ENCODE measurements at regions not wholly inside any gene's neighbourhood (a gene's known extent, or its start where the extent isn't known, plus 50 kb on each side); places are given as distances from the start of the nearest gene placed in this dataset.
"Not testable (repeated sequence)": the region's sequence is repeated elsewhere in the genome, so short reads cannot be mapped to it uniquely, and the experiment has no call there.

- no peak for DNase-seq
Observed at GRCh38 chr10:3942937-3943489, 158.0 kb upstream of the KLF6 start.

GRCh38 chr10:3941676-3942075, 156.7 kb upstream of the KLF6 start:
- no peak for DNase-seq

- no peak for DNase-seq
Observed at GRCh38 chr10:3936422-3937040, 151.5 kb upstream of the KLF6 start.

GRCh38 chr10:3935933-3936359, 150.9 kb upstream of the KLF6 start:
- DNase-seq, result no peak

- DNase-seq, result peak; percentile 26
Observed at GRCh38 chr10:3935141-3935540, 150.1 kb upstream of the KLF6 start.

GRCh38 chr10:3933733-3934132, 148.7 kb upstream of the KLF6 start:
- DNase-seq, result no peak

- DNase-seq, result no peak
Observed at GRCh38 chr10:3932597-3933375, 147.8 kb upstream of the KLF6 start.

- DNase-seq, result no peak
Observed at GRCh38 chr10:3931901-3932300, 146.9 kb upstream of the KLF6 start.

- DNase-seq, result no peak
Observed at GRCh38 chr10:3931224-3931623, 146.2 kb upstream of the KLF6 start.

GRCh38 chr10:3928569-3928968, 143.6 kb upstream of the KLF6 start:
- DNase-seq, result no peak

- DNase-seq, result no peak
Observed at GRCh38 chr10:3928078-3928477, 143.1 kb upstream of the KLF6 start.

GRCh38 chr10:3926675-3927525, 141.9 kb upstream of the KLF6 start:
- DNase-seq, result peak; percentile 34

- DNase-seq, result peak; percentile 64
Observed at GRCh38 chr10:3926258-3926657, 141.2 kb upstream of the KLF6 start.

- DNase-seq, result no peak
Observed at GRCh38 chr10:3925184-3925583, 140.2 kb upstream of the KLF6 start.

GRCh38 chr10:3924344-3924743, 139.3 kb upstream of the KLF6 start:
- DNase-seq, result peak; percentile 96

- no peak for DNase-seq
Observed at GRCh38 chr10:3923033-3923432, 138.0 kb upstream of the KLF6 start.

GRCh38 chr10:3919709-3920308, 134.8 kb upstream of the KLF6 start:
- DNase-seq, result no peak

- not testable (repeated sequence) for DNase-seq
Observed at GRCh38 chr10:3917392-3917791, 132.4 kb upstream of the KLF6 start.

- no peak for DNase-seq
Observed at GRCh38 chr10:3914733-3915132, 129.7 kb upstream of the KLF6 start.

- DNase-seq, result no peak
Observed at GRCh38 chr10:3911713-3912442, 126.9 kb upstream of the KLF6 start.

- no peak for DNase-seq
Observed at GRCh38 chr10:3911241-3911640, 126.2 kb upstream of the KLF6 start.

GRCh38 chr10:3909339-3909738, 124.3 kb upstream of the KLF6 start:
- no peak for DNase-seq

Measured in fibroblast of skin of right quadriceps (primary cell).